GM18502 (cell line): ENCODE measurements at regions not wholly inside any gene's neighbourhood (a gene's known extent, or its start where the extent isn't known, plus 50 kb on each side); places are given as distances from the start of the nearest gene placed in this dataset.
"Not testable (repeated sequence)": the region's sequence is repeated elsewhere in the genome, so short reads cannot be mapped to it uniquely, and the experiment has no call there.

ENCODE experiments used
- ATAC-seq: cut with Tn5 transposase; IDR thresholded peaks from one replicate; pipeline ENCODE4 v1.9.1; 2021; ENCODE audit warnings: mild to moderate bottlenecking; ENCODE audit not compliant: unreplicated experiment, poor library complexity

DNA sequence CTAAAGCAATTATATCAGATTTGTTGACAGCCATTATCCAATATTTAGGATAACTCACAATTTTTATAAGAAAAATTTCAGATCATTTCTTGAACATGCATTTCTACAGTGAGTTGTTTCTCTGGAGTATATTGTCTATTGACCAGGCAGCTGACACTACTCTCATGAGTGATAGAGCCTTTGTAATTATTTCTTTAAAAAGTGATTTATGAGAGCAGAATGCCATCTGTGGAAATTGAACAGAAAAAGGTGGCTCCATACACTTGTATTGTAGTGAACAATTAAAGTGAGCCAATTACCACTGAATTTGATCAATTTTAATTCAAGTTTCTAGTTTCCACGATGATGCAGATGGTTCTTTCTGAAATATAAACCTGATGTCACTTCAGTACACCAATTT, 855.4 kb downstream of the TAF11L14 start:
- no peak for ATAC-seq

DNA sequence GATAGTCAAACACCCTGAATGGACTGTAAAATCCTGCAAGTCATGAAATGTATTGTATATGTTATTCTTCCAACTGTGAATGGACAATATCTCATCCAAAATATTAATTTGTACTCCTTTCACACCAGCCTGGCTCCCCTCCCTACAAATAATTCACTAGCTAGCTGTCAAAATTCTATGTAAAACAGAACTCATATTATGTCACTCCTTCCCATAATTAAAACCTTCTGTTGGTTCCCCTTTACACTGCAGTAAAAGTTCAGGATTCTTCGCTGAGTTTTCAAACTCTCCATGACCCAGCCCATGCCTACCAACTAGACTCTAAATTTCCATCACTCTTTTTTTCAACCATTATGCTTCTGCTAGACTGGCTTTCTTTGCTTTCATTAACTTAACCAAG, 857.1 kb downstream of the TAF11L14 start:
- ATAC-seq, result no peak

DNA sequence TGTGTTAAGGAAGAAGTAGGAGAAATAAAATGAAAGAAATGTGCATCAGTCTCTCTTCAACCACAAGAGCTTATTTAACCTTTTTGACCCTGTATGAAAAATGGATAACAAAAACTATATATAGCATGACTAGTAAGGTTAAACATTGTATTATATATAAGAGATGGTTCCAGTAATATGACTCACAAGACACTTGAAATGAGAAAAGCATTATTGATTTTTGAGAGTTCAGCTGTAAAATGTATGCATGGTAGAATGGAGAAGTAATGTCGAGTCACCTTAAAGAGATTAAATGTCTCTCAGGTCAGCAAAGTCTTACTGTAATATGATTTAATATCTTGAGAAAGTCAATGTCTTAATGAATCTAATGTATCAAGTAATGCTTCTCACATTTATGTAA, 860.9 kb downstream of the TAF11L14 start:
- ATAC-seq, result no peak

DNA sequence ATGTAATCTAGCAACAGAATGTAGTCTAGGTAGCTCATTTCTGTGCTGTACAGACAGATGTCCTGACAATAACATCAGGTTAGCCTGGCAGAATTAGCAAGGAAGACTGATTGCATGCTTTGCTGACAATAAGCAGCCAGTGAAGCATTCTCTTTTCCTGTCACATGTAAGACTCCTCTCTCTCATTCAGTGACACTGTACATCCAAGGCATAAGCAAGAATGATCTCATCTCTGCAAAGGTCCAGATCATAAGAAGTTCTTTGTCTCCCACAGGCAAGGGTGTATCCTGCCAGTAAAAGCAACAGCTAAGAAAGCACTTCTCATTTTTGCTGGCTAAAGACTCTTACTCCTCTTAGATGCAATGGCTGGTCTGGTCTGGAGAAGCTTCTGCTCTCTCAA, 861.8 kb downstream of the TAF11L14 start:
- no peak for ATAC-seq

DNA sequence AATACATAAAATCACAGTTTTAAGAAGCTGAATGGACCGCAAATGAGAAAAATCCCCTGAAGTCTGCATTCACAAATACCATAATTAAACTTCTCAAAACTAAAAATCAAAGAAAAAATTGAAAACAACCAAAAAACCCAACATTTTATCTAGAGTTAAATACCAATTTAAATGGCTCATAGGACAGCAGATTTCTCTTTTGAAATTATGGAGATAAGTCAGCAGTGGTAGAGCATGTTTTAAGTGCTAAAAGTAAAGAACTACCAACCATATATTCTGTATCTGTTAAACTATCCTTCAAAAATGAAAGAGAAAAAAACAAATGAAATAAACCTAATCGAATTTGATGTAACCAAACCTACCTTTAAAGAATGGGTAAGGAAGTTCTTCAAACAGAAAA, 862.8 kb downstream of the TAF11L14 start:
- no peak for ATAC-seq

DNA sequence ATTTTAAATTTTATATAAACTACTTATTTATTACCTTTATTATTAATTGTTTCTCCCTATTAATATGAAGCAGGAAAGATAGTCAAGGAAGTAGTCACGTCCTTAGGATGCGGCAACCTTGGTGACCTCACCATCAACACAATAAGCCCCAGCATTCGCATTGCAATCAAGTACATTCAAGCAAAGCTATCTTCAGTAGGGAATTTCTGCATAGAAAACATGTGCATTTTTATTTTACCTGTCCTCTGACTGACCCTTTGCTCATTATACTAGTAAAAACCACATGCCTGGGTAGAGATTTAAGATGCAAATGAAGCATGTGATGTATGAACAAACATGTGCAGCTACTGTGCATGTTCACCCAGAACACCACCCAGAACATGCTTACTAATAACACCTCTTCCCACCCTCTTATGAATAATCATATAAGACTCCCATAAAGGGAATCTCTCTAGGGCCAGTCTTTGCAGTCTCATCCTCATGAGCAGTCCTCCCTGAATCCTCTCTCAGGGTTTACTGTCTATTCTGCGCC, 869.6 kb downstream of the TAF11L14 start:
- no peak for ATAC-seq

DNA sequence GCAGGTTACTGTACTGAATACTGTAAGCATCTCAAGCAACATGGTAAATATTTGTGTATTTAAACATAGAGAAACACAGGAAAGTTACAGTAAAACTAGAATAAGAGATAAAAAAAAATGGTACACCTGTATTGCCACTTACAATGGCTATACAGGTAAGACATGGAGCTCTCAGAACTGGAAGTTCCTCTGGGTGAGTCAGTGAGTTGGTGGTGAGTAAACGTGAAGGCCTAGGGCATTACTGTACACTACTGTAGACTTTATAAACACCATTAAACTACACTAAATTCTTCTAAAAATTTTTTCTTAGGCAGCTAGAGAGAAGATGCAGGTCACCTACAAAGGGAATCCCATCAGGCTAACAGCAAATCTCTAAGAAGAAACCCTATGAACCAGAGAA, 872.9 kb downstream of the TAF11L14 start:
- no peak for ATAC-seq

DNA sequence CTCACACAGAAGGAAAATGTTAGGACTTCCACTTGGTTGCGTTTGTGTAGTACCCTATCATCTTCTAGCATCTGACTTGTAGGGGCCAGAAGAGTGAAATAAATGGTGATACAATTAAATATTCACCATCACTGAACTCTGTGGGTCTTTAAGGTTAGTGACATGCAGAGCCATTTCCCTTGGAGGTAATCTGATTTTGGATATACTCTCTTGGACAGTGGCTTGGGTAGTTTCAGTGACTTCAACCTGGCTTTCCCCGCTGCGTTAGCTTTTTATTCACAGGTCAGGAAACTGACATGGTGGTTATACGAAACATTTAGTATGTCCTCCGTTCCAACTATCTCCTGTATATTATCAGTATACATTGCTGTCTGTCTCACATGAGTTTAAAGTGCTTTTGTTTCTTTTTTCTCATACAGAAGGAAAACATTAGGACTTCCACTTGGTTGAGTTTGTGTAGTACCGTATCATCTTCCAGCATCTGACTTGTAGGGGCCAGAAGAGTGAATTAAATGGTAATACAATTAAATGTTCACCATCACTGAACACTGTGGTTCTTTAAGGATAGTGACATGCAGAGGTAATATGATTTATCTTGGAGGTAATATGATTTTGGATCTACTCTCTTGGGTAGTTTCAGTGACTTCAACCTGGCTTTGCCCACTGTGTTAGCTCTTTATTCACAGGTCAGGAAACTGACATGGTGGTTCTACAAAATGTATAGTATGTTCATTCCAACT, 883.6 kb downstream of the TAF11L14 start:
- no peak for ATAC-seq

DNA sequence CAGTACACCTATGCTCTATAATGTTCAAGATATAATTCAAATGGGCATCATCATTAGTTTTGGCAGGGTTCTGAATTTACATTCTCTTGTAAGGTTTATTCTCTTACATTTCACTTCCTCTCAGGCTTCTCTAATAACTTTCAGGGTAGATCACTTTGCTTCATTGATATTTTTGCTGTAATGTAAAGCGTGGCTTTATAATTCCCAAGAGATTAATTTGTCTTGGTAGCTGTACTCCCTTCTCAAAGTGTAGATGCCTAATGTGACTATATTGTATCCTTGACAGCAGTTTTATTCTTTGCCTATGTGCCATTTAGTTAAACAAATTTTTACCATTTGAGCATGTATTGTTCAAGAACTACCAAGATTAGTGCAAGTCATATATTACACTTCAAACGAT, 889.1 kb downstream of the TAF11L14 start:
- no peak for ATAC-seq

DNA sequence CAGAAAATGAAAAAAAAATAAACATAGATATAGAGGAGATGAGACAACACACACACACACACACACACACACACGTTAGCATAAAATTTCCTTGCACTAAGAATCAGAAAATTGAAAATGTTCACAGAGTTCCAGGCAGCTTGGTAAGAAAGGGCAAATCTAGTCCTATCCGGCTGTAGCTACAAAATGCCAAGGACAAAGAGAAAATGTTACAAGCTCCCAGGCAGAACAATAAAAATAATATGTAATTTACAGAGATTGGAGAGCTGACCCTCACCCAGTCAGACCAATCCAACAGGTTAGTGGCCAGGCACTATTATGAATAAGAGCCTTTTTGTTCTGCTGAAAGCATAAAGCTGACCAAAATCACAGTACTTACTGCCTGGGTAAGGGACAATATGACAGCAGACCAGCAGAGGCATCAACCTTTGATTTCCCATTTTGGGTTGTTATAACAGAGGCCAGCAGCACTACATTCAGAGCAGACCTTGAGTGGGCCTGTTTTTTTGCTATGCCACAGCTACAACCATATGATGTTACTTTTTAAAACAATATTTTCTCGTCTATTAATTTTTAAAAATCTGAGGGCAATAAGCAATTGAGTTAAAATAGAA, 892.6 kb downstream of the TAF11L14 start:
- no peak for ATAC-seq

DNA sequence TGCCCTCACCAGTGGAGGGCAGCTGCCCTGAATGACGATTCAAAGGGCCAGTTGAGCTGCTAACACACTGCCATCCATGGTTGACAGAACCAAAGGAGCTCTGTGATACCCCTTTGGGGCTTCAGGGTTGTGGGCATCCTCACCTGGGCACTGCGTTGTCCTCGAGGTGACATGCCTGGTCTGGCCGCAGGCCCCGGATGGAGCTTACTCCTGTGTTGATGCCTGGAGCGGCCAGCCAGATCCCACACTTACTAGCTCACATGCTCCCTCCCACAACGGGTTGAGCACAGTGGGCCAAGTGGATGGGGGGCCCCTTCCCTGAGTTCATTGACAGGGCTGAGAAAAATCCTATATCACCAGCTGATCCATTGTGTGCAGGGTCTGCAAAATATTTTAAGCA, 898.9 kb downstream of the TAF11L14 start:
- no peak for ATAC-seq

DNA sequence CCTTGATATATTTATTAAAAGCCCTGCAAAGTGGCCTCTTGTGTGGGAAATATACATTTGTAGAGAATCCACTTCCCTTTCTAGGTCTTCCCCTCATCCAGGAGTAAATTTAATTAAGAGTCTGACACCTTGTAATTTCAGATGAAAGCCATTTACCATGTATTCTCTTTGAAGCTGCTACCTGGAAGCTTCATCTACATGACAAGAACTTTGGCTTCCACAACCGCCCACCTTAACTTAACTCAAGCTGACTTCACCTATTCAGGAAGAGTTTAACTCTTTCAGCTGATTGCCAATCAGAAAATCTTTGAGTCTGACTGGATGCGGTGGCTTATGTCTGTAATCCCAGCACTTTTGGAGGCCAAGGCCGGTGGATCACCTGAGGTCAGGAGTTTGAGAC, 899.9 kb downstream of the TAF11L14 start:
- ATAC-seq, result no peak

DNA sequence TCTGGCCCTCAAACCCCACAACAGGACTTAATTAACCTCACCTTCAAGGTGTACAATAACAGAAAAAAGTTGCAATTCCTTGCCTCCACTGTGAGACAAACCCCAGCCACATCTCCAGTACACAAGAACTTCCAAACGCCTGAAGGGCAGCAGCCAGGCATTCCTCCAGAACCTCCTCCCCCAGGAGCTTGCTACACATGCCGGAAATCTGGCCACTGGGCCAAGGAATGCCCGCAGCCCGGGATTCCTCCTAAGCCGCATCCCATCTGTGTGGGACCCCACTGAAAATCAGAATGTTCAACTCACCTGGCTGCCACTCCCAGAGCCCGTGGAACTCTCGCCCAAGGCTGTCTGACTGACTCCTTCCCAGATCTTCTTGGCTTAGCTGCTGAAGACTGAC, 901.5 kb downstream of the TAF11L14 start:
- not testable (repeated sequence) for ATAC-seq

DNA sequence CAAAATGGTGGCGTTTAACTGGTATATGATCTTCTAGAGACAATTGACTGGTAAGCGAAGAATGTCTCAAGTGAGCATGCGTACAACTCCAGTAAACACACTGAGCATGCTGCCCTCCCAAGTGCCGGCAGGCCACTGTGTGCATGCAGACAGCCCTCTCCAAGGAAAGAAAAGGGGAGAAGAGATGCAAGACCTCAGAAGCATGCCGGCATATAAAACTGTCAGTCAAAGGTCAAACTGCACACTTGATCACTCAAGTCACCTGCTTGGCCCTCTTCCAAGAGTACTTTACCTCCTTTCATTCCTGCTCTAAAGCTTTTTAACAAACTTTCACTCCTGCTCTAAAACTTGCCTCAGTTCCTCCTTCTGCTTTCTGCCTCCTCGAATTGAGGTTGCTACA, 910.2 kb downstream of the TAF11L14 start:
- ATAC-seq, result no peak

DNA sequence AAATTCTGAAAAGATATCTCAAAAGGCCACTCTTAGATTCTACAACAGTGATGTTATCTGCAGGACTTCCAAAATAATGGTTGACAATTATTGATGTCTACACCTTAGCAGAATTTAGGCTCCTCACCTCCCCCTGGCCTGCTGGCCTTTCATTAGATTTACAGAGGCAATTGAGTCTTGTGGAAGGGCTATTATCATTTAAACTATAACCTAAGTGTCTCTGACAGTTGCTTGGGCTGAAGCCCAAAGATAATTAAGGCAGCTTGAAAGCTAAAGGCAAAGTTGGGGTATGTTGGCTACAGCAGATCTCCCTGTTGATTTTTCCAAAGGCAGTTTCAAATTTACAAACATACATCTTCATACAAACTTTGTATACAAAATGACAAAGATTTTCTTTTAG, 912.3 kb downstream of the TAF11L14 start:
- ATAC-seq, result no peak

DNA sequence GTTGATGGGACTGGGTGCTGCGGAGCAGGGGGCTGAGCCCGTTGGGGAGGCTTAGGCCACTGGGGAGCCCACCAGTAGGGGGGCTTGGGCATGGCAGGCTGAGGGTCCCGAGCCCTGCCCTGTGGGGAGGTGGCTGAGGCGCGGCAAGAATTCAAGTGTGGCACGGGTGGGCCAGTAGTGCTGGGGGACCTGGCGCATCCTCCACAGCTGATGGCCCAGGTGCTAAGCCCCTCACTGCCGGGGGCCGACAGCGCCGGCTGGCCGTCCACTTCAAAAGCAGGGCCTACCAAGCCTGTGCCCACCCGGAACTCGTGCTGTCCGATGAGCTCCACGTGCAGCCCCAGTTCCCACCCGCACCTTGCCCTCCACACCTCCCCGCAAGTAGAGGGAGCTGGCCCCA, 917.5 kb downstream of the TAF11L14 start:
- ATAC-seq, result no peak

DNA sequence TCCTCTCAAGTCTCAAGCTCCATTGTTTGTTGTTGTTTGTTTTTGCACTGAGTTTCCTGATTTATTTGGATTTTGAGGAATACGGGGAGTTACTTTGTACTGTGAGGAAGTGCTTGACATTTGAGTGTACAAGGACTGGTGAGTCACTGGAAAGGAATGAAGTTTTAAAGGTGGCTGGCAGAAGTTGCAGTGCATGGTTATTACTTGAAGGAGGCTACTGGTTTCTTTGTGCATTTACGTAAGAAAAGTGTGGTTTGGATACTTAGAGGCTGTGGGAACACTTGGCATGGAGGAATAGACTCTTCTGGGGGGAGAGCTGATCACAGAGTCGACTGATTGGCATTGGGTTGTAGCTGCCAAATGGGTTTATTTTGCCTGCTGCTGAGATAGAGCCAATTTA, 919.0 kb downstream of the TAF11L14 start:
- ATAC-seq, result no peak

DNA sequence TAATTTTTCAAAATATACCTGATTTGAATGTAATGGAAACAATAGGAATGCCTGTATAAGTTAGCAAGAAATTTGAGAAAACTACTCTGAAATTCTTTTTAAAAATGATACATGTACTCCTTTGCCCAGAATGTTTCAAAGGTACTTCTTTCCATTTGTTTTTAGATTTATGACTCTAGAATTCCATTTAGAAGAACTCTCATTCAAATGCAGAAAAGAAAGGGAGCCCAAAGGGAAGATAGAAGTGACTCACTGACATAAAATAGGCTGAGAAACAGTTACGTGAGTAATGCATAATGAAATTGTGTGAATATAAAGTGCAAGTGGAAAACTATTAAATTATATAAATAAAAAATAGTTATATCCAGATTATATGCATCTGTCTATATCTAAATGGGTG, 926.3 kb downstream of the TAF11L14 start:
- ATAC-seq, result no peak

DNA sequence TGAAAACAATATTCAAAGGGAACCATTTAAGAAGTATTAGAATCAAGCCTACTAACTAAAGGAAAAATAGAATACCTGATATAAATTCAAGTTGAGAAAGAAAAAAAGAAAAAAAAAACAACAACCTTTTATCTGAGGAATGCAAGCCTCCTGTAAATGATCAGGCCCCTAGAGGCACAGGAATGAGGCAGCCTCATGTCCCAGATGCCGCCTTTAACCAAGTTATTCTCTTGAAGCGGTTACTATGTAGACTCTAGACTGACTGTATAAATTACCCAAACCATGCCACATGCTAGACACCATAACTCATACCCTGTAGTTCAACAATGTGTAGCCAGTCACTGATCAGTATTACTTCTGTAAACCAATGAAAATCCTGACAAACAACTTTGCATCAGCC, 929.6 kb downstream of the TAF11L14 start:
- ATAC-seq, result no peak

DNA sequence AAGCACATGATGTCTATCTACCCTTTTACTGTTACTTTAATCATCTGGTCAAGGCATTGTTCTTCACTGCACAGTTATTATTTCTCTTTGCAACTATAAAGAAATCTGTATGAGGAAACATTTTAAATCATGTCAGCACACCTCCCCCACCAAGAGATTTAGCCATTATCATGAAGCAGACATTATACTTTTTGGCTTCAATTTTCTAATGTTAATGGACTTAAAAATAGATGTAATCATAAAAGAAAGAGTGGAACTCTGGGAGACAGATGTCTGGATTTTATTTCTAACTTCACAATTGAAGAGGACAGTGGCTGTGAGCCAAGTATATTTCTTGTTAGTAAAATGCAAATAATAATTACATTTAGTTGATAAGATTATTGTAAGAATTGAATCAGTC, 932.4 kb downstream of the TAF11L14 start:
- ATAC-seq, result no peak

DNA sequence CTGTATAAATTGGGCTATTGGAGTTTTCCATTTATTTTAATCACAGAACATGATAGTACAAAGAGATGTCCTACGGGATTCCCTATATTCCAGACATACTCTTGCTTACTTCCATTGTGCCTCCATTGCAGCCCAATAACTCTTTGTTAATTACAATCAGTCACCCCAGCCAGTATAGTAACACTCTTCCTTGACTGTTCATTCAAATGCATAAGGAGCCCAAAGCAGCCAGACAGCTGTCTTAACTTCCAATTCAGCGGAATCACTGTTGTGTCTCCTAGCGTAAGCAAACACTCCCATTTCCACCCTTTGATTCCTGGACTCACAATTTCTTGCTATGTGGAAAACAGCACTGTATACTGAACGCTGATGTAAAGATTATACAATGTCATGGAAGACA, 942.3 kb downstream of the TAF11L14 start:
- ATAC-seq, result no peak

DNA sequence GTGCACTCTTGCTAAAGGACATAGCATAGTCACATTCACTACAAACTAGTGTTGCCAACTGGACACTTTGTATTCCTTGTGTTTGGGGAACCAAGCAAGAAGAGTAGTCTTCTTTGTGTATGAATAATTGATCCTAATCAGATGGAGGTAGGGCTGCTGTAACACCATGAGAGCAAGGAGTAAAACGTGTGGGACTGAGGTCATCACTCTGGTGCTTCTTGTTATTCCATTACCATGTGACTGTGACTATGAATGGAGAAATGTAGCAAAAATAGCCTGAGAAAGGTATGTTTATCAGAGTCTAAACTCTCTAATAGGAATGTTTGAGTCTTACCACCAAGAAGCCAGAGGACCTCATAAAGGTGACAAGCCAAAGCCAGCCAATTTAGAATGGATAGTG, 966.9 kb downstream of the TAF11L14 start:
- ATAC-seq, result no peak
